ENCODE measurements at regions not wholly inside any gene's neighbourhood (a gene's known extent, or its start where the extent isn't known, plus 50 kb on each side); places are given as distances from the start of the nearest gene placed in this dataset.

DNA sequence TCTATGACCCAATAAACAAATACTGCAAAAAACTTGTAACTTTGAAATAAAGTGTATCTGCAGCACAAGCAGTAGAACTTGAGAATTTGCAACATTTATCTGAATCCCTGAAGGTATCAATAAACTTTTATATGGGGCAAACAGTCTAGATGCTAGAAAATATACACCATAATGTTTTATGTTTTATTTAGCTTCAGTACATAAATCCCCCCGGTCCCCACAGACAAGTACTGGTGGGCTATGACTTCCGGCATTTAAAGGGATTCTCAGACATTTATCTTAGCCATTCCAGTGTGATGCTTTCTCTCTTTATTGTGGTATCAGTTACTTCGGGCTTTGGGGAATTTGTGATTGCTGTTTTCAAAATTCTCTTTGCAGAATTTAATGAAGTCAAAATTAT lies 390.4 kb downstream of the SIPA1L2 start:
- no peak for TF ChIP-seq ARNT (IDR thresholded peaks at IDR 0.05)
- TF ChIP-seq FOXK2 (IDR thresholded peaks at IDR 0.05) = no peak
- no peak for TF ChIP-seq TARDBP (IDR thresholded peaks at IDR 0.05)
- TF ChIP-seq SP1 (IDR thresholded peaks at IDR 0.05) = no peak
- no peak for TF ChIP-seq NFRKB (IDR thresholded peaks at IDR 0.05)
- ChIA-PET POLR2A (no interaction called here), CTCF (interaction anchor here (0.6 kb wide), 1 partner anchor 962 kb away, joined by 6 read pairs; no protein-coding TSS in a partner anchor)

DNA sequence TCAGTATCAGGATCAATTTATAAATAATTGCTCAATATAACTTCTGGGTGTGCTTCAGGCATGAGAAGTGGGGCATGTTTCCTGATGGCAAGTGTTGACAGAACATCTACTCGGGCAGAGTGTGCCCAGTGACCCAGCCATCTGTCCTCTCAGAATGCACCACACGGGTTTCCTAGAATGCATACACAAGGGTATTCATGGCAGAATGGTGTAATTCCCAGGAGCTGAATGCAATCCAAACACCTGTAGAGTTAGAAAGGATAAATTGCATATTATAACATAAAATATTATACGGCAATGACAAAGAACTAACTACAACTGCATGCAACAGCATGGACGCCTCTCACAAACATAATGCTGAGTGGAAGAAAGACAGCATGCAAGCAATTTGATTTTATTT lies 391.9 kb downstream of the SIPA1L2 start:
- TF ChIP-seq LEF1 (IDR thresholded peaks at IDR 0.05; ENCODE audit: borderline replicate concordance) (no peak), ZNF384 (IDR thresholded peaks at IDR 0.05) (no peak), SUZ12 (IDR thresholded peaks at IDR 0.05) (no peak), NFRKB (IDR thresholded peaks at IDR 0.05) (no peak)
- CTCF ChIA-PET = no interaction called here
- POLR2A ChIA-PET = no interaction called here
- no peak for DNase-seq (ENCODE audit: extremely low spot score)

More for the DNA sequence above, 390.4 kb downstream of the SIPA1L2 start:
- DNase-seq (ENCODE audit: extremely low spot score) = no peak

DNA sequence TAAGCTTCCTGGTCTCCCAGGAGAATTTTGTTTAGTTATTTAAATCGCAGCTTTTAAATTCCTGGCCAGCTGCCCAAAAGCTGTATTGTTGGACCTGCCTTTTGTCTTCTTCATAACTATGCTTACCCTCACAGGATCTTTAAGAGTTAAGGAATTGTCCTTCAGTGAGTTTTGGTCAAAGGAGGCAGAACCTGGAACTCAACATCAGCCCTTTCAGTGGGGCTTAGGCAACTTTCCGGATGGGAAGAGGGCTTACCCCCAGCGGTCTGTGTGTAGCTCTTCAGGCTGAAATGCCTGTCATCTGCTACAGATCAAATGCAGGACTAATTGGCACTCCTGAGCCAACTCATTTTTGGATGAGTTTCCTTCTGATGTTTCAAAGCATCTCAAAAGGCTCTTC lies 402.6 kb downstream of the SIPA1L2 start:
- CTCF ChIA-PET = no interaction called here
- no peak for DNase-seq (ENCODE audit: extremely low spot score)
- POLR2A ChIA-PET = no interaction called here
- TF ChIP-seq HDGF (IDR thresholded peaks at IDR 0.05; ENCODE audit: borderline replicate concordance) (no peak), TARDBP (IDR thresholded peaks at IDR 0.05) (no peak), ARNT (IDR thresholded peaks at IDR 0.05) (no peak), SUZ12 (IDR thresholded peaks at IDR 0.05) (no peak), NFRKB (IDR thresholded peaks at IDR 0.05) (no peak), CTBP1 (IDR thresholded peaks at IDR 0.05; ENCODE audit: borderline replicate concordance) (no peak), ZNF384 (IDR thresholded peaks at IDR 0.05) (no peak), ELF4 (IDR thresholded peaks at IDR 0.05) (no peak), L3MBTL2 (conservative IDR thresholded peaks at IDR 0.05) (no peak), BHLHE40 (IDR thresholded peaks at IDR 0.05; ENCODE audit: borderline replicate concordance) (no peak), FOXK2 (IDR thresholded peaks at IDR 0.05) (no peak)

DNA sequence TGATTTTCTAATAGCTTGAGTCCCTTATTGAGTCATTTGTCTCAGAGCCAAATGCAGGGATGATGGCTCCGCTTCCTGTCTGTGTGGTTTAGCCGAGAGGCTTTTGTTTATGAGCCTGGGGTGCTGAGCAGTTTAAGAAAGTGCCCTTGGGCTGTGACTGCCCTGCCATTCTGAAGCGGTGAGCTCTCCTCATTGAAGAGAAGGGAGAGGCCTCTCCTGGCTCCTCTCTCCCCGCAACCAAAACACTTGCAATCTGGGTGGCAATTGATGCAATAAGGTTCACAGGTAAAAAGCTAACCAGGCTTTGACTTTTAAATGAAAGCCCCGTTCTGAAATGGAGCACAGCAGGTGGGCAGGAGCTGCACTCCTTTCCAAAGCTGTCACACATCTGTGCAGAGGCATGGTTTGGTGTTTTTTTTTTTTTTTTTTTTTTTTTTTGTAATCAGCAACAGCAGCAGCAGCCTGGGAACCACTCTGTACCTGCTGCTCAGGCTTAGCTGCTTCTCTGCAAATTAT lies 403.7 kb downstream of the SIPA1L2 start:
- ChIA-PET POLR2A (no interaction called here), CTCF (no interaction called here)
- TF ChIP-seq ZNF384 (IDR thresholded peaks at IDR 0.05) (peak; percentile 69), LEF1 (IDR thresholded peaks at IDR 0.05; ENCODE audit: borderline replicate concordance) (no peak)
- DNase-seq (ENCODE audit: extremely low spot score) = no peak

DNA sequence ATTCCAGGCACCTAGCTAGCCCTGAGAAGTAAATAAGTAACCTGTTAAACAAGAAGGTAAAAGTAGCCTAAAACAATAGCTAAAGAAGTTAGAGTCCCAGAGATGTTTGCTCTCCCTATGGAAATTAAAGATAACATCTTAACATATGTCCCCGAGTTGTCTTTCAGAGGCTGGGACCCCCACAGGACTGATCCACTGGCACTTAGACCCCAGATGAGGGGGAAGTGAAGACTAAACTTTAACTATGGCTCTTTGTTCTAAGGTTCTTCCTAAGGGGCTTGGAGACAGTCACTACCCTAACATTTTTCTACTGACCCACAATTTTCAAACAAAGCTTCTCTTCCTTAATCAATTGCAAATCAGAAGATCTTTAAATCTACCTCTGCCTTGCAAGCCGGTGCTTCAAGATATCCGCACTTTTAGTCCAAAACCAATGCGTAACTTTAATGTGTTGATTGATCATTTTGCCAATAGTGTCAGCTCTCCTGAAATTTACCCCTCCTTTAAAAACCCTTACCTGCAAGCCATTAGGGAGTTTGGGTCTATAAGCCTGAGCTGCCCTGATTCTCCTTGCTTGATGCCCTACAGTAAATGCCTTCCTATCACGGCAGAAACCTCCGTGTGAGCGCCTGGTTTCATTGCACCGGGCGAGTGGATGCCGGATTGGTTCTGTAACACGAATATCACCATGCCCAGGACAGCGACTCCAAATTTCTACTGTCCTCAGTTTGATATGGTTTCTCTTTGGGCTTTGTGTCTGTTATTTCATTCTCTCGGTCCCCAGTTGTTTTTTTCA lies 404.4 kb downstream of the SIPA1L2 start:
- DNase-seq (ENCODE audit: extremely low spot score) = no peak
- CTCF ChIA-PET = interaction anchor here (0.6 kb wide), 1 partner anchor 39 kb away, joined by 3 read pairs; no protein-coding TSS in a partner anchor
- TF ChIP-seq, protein P1, sequence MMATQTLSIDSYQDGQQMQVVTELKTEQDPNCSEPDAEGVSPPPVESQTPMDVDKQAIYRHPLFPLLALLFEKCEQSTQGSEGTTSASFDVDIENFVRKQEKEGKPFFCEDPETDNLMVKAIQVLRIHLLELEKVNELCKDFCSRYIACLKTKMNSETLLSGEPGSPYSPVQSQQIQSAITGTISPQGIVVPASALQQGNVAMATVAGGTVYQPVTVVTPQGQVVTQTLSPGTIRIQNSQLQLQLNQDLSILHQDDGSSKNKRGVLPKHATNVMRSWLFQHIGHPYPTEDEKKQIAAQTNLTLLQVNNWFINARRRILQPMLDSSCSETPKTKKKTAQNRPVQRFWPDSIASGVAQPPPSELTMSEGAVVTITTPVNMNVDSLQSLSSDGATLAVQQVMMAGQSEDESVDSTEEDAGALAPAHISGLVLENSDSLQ (IDR thresholded peaks at IDR 0.05) = no peak
- TF ChIP-seq TARDBP (IDR thresholded peaks at IDR 0.05) (no peak), FOXM1 (IDR thresholded peaks at IDR 0.05; ENCODE audit: borderline replicate concordance) (no peak), ZNF384 (IDR thresholded peaks at IDR 0.05) (no peak), BHLHE40 (IDR thresholded peaks at IDR 0.05; ENCODE audit: borderline replicate concordance) (no peak), CTBP1 (IDR thresholded peaks at IDR 0.05; ENCODE audit: borderline replicate concordance) (no peak), FOXA1 (IDR thresholded peaks at IDR 0.05) (no peak)
- POLR2A ChIA-PET = no interaction called here

DNA sequence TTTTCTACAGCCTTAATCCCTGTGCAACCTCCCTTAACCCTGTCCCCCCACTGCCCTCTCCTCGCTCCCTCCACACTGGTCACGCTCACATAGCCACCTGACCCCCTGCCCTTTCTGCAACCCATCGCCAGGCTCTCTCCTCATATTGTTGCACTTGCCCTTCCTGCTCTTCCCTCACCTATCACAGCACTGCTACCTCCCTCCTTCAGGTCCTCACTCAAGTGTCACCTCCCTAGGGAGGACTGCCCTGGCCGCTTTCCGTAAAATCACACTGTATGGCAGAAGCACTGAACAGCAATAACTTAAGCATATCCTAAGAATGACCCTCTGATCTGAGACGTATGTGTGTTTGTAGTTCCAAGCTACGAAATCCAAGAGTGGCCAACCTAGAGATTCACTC lies 406.0 kb downstream of the SIPA1L2 start:
- POLR2A ChIA-PET = no interaction called here
- CTCF ChIA-PET = no interaction called here
- DNase-seq (ENCODE audit: extremely low spot score) = no peak
- TF ChIP-seq FOXA1 (IDR thresholded peaks at IDR 0.05) = no peak
- TF ChIP-seq LEF1 (IDR thresholded peaks at IDR 0.05; ENCODE audit: borderline replicate concordance) = no peak
- TF ChIP-seq L3MBTL2 (conservative IDR thresholded peaks at IDR 0.05) = no peak
- no peak for TF ChIP-seq TARDBP (IDR thresholded peaks at IDR 0.05)
- no peak for TF ChIP-seq BHLHE40 (IDR thresholded peaks at IDR 0.05; ENCODE audit: borderline replicate concordance)
- no peak for TF ChIP-seq FOXK2 (IDR thresholded peaks at IDR 0.05)
- TF ChIP-seq SP1 (IDR thresholded peaks at IDR 0.05) = no peak
- TF ChIP-seq ELF4 (IDR thresholded peaks at IDR 0.05) = no peak
- no peak for TF ChIP-seq NFRKB (IDR thresholded peaks at IDR 0.05)
- no peak for TF ChIP-seq HDGF (IDR thresholded peaks at IDR 0.05; ENCODE audit: borderline replicate concordance)

DNA sequence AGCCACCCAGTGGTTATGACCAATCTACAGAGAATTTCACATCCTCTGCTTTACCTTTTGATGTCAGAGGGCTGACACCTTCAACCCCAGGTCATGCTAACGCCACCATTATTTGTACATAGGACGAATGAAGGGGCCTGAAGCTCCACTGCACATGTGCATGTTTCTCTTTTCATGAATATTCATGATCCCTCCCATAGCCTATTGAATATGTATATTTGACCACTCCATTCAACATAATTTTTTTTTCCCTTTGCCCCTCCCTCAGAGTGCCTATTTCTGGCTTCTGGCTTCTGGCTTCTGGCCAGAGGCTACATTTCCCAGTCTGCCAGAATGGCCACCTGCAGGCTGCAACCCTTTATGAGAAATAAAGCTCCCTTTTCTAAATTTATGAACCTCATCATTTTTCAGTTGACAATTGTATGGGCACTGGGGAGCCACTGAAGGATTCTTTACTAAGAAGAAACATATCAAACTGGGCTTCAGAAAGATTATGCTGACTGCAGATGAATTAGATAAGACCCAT lies 406.7 kb downstream of the SIPA1L2 start:
- DNase-seq (ENCODE audit: extremely low spot score) = no peak
- no peak for TF ChIP-seq HDGF (IDR thresholded peaks at IDR 0.05; ENCODE audit: borderline replicate concordance)
- TF ChIP-seq ZNF384 (IDR thresholded peaks at IDR 0.05) = no peak
- TF ChIP-seq LEF1 (IDR thresholded peaks at IDR 0.05; ENCODE audit: borderline replicate concordance) = no peak
- TF ChIP-seq CTBP1 (IDR thresholded peaks at IDR 0.05; ENCODE audit: borderline replicate concordance) = no peak
- TF ChIP-seq TARDBP (IDR thresholded peaks at IDR 0.05) = no peak
- no peak for TF ChIP-seq FOXK2 (IDR thresholded peaks at IDR 0.05)
- no peak for TF ChIP-seq ELF4 (IDR thresholded peaks at IDR 0.05)
- TF ChIP-seq SUZ12 (IDR thresholded peaks at IDR 0.05) = no peak
- no peak for TF ChIP-seq BHLHE40 (IDR thresholded peaks at IDR 0.05; ENCODE audit: borderline replicate concordance)
- TF ChIP-seq L3MBTL2 (conservative IDR thresholded peaks at IDR 0.05) = no peak
- CTCF ChIA-PET = no interaction called here
- POLR2A ChIA-PET = no interaction called here

DNA sequence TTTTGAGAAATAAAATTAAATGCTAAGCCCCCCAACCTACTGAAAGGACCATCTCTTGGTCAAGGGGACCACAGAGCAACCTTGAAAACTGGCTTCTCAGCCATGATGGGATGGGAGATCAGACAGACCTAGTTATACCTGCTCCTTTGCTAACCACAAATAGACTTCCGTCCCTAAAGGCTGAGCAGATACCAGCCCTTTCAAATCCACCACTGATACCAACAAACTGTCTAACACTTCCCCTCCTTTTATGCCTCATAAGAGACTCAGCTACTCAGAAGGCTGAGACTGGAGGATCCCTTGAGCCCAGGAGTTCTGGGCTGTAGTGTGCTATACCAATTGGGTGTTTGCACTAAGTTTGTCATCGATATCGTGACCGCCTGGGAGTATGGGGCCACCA lies 407.3 kb downstream of the SIPA1L2 start:
- POLR2A ChIA-PET = no interaction called here
- TF ChIP-seq SP1 (IDR thresholded peaks at IDR 0.05) (no peak), FOXA1 (IDR thresholded peaks at IDR 0.05) (no peak), FOXM1 (IDR thresholded peaks at IDR 0.05; ENCODE audit: borderline replicate concordance) (no peak)
- TF ChIP-seq, protein P1 (IDR thresholded peaks at IDR 0.05) = no peak
- no peak for DNase-seq (ENCODE audit: extremely low spot score)
- CTCF ChIA-PET = no interaction called here
